ENCODE measurements at regions not wholly inside any gene's neighbourhood (a gene's known extent, or its start where the extent isn't known, plus 50 kb on each side); places are given as distances from the start of the nearest gene placed in this dataset.

GRCh38 chr11:100467821-100468508 lies 219.1 kb upstream of the ARHGAP42 start:
- TF ChIP-seq YY1 (IDR thresholded peaks at IDR 0.05; ENCODE audit: low read depth): no peak
- no peak for TF ChIP-seq FOXM1 (IDR thresholded peaks at IDR 0.05; ENCODE audit: borderline replicate concordance, low read depth)
- TF ChIP-seq CEBPB (IDR thresholded peaks at IDR 0.05): no peak
- no peak for TF ChIP-seq NFIC (IDR thresholded peaks at IDR 0.05)
- no peak for TF ChIP-seq EP300 (IDR thresholded peaks at IDR 0.05; ENCODE audit: borderline replicate concordance)
- no peak for TF ChIP-seq TAF1 (IDR thresholded peaks at IDR 0.05; ENCODE audit: low read depth)
- TF ChIP-seq, protein P1, sequence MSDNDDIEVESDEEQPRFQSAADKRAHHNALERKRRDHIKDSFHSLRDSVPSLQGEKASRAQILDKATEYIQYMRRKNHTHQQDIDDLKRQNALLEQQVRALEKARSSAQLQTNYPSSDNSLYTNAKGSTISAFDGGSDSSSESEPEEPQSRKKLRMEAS (IDR thresholded peaks at IDR 0.05): no peak
- TF ChIP-seq TEAD4 (IDR thresholded peaks at IDR 0.05): no peak
- TF ChIP-seq CREB1 (IDR thresholded peaks at IDR 0.05; ENCODE audit: low read depth): no peak
- no peak for TF ChIP-seq EGR1 (IDR thresholded peaks at IDR 0.05)
- no peak for TF ChIP-seq TCF12 (IDR thresholded peaks at IDR 0.05; ENCODE audit: low read depth)
- TF ChIP-seq, protein P2, sequence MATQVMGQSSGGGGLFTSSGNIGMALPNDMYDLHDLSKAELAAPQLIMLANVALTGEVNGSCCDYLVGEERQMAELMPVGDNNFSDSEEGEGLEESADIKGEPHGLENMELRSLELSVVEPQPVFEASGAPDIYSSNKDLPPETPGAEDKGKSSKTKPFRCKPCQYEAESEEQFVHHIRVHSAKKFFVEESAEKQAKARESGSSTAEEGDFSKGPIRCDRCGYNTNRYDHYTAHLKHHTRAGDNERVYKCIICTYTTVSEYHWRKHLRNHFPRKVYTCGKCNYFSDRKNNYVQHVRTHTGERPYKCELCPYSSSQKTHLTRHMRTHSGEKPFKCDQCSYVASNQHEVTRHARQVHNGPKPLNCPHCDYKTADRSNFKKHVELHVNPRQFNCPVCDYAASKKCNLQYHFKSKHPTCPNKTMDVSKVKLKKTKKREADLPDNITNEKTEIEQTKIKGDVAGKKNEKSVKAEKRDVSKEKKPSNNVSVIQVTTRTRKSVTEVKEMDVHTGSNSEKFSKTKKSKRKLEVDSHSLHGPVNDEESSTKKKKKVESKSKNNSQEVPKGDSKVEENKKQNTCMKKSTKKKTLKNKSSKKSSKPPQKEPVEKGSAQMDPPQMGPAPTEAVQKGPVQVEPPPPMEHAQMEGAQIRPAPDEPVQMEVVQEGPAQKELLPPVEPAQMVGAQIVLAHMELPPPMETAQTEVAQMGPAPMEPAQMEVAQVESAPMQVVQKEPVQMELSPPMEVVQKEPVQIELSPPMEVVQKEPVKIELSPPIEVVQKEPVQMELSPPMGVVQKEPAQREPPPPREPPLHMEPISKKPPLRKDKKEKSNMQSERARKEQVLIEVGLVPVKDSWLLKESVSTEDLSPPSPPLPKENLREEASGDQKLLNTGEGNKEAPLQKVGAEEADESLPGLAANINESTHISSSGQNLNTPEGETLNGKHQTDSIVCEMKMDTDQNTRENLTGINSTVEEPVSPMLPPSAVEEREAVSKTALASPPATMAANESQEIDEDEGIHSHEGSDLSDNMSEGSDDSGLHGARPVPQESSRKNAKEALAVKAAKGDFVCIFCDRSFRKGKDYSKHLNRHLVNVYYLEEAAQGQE (IDR thresholded peaks at IDR 0.05; ENCODE audit: low read depth): no peak
- no peak for TF ChIP-seq USF1 (IDR thresholded peaks at IDR 0.05)
- TF ChIP-seq ZBTB7A (IDR thresholded peaks at IDR 0.05; ENCODE audit: low read depth): no peak
- TF ChIP-seq RAD21 (IDR thresholded peaks at IDR 0.05; ENCODE audit: low read depth): no peak

GRCh38 chr11:100469835-100470234 lies 217.3 kb upstream of the ARHGAP42 start:
- TF ChIP-seq EGR1 (IDR thresholded peaks at IDR 0.05) (no peak), ZBTB7A (IDR thresholded peaks at IDR 0.05; ENCODE audit: low read depth) (no peak), TEAD4 (IDR thresholded peaks at IDR 0.05) (no peak), USF1 (IDR thresholded peaks at IDR 0.05) (no peak), EP300 (IDR thresholded peaks at IDR 0.05; ENCODE audit: borderline replicate concordance) (no peak)
- TF ChIP-seq, protein P1 (IDR thresholded peaks at IDR 0.05): no peak

- TF ChIP-seq RAD21 (IDR thresholded peaks at IDR 0.05; ENCODE audit: low read depth) (no peak), TEAD4 (IDR thresholded peaks at IDR 0.05) (no peak), CEBPB (IDR thresholded peaks at IDR 0.05) (no peak), TAF1 (IDR thresholded peaks at IDR 0.05; ENCODE audit: low read depth) (no peak), EGR1 (IDR thresholded peaks at IDR 0.05) (no peak), FOXM1 (IDR thresholded peaks at IDR 0.05; ENCODE audit: borderline replicate concordance, low read depth) (no peak), CREB1 (IDR thresholded peaks at IDR 0.05; ENCODE audit: low read depth) (no peak), USF1 (IDR thresholded peaks at IDR 0.05) (no peak), ZBTB7A (IDR thresholded peaks at IDR 0.05; ENCODE audit: low read depth) (no peak), EP300 (IDR thresholded peaks at IDR 0.05; ENCODE audit: borderline replicate concordance) (no peak), TCF12 (IDR thresholded peaks at IDR 0.05; ENCODE audit: low read depth) (no peak), YY1 (IDR thresholded peaks at IDR 0.05; ENCODE audit: low read depth) (no peak), NFIC (IDR thresholded peaks at IDR 0.05) (no peak)
- TF ChIP-seq, protein P2 (IDR thresholded peaks at IDR 0.05; ENCODE audit: low read depth): no peak
- TF ChIP-seq, protein P1 (IDR thresholded peaks at IDR 0.05): no peak
Measured at GRCh38 chr11:100472727-100473389, 214.2 kb upstream of the ARHGAP42 start.

GRCh38 chr11:100473390-100473740 lies 213.7 kb upstream of the ARHGAP42 start:
- TF ChIP-seq CEBPB (IDR thresholded peaks at IDR 0.05): no peak
- TF ChIP-seq, protein P1 (IDR thresholded peaks at IDR 0.05): no peak

DNA sequence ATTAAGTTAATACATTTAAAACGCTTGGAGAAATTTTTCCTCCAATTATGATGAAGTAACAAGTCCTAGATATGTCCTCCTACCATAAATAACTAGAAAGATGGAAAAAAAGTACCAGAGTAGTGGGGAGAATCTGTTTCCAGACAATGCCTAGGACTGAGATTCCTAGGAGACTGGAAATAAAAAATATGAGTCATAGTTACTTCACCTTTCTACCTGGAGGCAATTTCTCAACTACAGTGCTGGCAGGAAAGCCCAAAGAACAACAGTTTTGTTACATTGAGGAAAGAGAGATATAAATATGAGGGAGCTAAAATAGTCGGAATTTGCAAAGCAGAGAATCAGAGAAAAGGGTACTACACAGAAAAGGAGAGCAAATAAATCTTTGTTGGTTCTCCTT lies 202.1 kb upstream of the ARHGAP42 start:
- no peak for TF ChIP-seq NFIC (IDR thresholded peaks at IDR 0.05)
- TF ChIP-seq YY1 (IDR thresholded peaks at IDR 0.05; ENCODE audit: low read depth): no peak
- no peak for TF ChIP-seq CREB1 (IDR thresholded peaks at IDR 0.05; ENCODE audit: low read depth)
- TF ChIP-seq ZBTB7A (IDR thresholded peaks at IDR 0.05; ENCODE audit: low read depth): no peak
- TF ChIP-seq TEAD4 (IDR thresholded peaks at IDR 0.05): no peak
- no peak for TF ChIP-seq RAD21 (IDR thresholded peaks at IDR 0.05; ENCODE audit: low read depth)
